Umbilical cord (tissue), 1 donor: ENCODE measurements at regions not wholly inside any gene's neighbourhood (a gene's known extent, or its start where the extent isn't known, plus 50 kb on each side); places are given as distances from the start of the nearest gene placed in this dataset.
"Not testable (repeated sequence)": the region's sequence is repeated elsewhere in the genome, so short reads cannot be mapped to it uniquely, and the experiment has no call there.

Experiments used
- DNase-seq: peaks from one replicate; pipeline ENCODE4 v3.0.0-alpha.2; 2015; ENCODE audit warnings: low spot score

DNA sequence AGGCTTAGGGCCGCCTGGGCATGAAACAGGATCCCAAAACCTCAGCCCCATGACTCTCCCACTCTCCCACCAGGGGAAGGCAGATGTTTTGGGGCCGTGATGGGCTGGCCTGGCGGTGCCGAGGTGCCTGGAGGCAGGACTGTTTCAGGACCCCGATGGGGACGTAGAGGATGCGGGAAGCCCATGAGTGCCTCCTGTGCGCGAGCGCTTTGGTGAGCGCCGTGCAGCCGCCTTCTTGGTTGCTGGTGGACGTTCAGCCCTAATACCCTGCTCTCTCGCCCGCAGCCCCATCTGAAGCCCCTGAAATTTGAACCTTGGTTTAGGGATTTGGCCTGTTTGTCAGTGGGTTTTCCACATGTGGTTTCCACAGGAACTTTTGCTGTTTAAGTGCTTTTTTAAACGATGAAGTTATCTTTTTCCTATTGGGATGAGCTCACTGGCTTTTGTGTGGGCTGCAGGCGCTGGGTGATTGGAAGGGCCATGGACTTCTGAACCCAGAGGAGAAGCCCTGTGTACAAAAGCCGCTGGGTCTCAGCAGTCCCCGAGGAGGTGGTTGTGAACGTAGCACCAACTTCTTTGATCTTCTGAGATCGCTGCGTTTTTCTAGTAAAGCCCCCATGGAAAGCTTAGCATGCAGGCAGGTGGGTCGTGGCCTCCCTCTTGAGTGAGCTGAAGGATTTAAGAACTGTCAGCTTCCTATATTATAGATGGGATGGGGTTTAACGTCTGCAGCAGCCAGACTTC is 145.7 kb downstream of the NPIPB11 start:
- not testable (repeated sequence) for DNase-seq

DNA sequence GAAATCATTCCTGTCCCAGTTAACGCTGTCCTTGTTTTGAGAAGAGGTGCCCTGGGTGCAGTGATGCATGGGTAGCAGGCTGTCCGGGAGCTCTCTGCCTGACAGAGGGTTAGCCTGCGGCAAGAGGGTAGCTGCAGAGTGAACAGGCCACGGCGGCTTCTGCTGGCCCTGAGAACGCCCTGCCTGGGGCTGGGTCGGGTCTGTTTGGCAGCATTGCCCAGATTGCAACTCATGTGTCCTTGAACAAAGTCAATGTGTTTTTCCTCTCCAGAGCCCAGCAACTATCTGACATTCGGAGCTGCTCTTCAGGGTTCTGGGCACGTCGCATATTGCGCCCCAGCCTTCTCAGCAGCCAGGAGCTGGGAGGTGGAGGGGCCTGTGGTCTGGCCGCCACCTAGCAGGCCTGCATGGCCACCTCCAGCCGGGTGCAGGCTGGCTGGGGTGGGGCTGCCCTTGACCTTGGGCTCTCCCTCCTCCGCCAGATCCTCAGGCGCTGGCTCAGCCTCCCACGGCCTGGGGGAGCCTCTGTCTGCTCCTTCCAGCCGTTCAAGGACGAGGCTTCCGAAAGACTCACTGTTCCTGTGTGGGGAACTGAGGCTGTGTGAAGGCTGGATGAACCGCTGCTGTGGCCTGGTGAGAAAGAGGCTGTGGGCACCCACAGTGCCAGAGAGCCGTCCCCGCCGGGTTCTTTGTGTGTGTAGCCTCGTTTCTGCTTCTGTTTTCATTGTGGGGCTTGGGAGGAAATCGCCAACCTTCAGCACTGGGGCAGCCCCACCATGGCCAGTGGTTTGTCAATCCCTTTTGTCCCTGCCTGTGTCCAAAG is 146.7 kb downstream of the NPIPB11 start:
- DNase-seq, result not testable (repeated sequence)

DNA sequence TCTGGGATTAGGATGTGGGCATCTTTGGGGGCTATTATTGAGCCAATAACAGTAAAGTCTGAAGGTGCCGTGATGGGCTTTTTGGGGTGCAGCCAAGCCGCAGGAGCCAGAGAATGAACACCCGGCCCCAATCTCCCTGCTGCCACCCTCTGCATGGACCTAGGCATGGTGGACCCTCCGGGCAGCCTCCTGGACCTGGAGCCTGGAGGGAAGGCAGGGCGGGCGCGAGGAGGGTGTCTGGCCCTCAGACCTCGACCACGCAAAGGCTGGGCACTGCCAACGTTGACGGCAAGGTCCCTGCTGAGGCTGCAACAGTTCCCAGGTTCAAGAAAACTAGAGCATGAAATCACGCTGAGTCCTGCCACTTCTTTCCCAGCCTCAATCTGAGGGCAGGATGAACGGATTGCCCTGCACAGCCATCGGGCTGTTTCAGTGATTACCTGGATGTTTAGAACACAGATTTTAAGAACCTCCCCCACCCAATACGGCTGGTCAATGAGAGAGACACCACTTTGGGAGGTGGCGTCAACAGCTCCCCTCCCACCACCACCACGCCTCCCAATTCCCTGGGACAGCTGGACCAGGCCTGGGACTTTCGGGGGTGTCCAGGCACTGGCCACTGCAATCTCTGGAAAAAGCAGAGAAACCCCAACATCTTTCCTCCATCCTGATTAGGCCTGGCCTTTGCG is 147.4 kb downstream of the NPIPB11 start:
- DNase-seq, result not testable (repeated sequence)

DNA sequence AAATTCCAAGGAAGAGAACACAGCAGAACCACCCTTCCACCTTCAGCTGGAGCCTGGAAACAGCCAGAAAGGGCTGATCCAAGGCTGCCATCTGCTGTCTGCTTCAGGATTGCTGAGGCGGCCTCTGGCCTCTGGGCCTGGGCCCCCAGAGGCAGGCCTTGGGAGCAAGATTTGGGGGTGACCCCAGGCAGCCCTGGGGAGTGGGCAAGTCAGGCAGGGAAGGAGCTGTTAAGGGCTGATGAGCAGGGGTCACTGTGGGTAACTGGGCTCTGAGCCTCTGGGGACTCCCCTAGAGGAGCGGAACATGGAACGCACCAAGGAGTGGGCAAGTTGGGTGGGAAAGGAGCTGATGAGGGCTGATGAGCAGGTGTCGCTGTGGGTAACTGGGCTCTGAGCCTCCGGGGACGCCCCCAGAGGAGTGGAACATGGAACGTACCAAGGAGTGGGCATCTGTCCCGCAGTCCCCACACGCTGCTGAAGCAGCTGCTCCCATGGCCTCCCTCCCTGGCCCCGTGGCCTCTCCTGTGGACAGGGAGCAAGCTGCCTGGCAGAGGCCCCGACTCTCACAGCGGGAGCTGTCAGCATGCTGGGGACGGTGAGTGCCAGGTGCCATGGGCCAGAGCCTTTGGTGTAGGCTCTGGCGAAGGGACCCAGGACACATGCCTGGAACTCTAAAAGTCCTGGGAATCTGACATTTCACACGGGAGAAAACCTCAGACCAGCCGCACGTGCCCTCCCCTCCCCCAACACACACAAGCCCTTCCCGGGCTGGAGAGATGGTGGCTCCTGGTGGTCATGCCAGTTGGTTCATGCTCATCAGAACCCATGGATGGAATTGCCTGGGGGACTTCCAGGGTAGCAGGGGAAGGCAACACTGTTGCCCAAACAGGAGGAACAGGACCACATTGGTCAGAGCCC is 148.8 kb downstream of the NPIPB11 start:
- not testable (repeated sequence) for DNase-seq

DNA sequence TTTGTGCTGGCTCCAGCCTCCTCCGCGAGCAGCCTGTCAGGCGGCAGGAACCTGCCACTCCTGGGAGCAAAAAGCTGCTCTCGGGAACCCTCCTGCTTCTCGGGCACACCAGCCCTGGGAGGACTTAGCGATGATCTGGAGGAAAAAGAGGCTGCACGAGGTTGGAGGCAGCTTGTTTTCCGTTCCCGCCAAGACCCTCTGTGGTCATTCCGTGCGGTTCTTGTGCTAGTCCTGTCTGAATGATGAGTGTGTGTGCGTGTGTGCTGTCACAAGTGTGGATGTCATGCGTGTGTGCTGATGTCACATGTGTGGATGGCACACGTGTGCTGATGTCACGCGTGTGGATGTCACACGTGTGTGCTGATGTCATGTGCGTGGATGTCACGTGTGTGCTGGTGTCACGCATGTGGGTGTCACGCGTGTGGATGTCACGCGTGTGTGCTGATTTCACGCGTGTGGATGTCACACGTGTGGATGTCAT is 150.0 kb downstream of the NPIPB11 start:
- no peak for DNase-seq

DNA sequence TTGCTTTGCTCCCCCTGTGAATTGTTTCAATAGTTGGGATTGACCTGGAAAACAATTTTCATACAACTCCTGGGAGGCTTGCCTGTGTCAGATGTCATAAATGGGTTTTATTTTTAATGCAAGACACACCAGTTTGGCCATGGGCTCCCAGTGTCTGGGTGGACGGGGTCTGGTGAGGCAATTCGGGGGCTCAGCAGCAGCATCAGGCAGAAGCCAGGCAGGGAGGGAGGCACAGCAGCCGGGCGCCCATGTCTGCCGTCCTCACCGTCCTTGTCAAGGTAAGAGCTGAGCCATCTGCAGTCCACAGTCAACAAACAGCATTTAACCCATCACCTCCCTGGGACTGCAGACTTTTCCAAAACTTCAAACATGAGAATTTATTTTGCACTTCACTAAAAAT is 150.6 kb downstream of the NPIPB11 start:
- not testable (repeated sequence) for DNase-seq

DNA sequence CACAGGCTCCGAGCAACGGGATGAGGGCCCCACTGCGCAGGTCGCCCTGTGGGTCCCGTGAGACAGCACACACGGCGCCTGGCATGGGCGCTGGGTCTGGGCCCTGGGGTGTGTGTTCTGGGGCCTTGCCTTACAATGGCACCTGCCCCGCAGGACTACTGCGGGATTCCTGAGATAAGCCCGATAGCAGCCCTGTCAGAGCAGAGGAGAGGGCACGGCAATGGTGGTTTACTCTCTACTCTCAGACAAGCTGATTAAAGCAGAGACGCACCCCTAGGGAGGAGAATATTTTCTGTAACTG is 151.1 kb downstream of the NPIPB11 start:
- DNase-seq, result not testable (repeated sequence)

DNA sequence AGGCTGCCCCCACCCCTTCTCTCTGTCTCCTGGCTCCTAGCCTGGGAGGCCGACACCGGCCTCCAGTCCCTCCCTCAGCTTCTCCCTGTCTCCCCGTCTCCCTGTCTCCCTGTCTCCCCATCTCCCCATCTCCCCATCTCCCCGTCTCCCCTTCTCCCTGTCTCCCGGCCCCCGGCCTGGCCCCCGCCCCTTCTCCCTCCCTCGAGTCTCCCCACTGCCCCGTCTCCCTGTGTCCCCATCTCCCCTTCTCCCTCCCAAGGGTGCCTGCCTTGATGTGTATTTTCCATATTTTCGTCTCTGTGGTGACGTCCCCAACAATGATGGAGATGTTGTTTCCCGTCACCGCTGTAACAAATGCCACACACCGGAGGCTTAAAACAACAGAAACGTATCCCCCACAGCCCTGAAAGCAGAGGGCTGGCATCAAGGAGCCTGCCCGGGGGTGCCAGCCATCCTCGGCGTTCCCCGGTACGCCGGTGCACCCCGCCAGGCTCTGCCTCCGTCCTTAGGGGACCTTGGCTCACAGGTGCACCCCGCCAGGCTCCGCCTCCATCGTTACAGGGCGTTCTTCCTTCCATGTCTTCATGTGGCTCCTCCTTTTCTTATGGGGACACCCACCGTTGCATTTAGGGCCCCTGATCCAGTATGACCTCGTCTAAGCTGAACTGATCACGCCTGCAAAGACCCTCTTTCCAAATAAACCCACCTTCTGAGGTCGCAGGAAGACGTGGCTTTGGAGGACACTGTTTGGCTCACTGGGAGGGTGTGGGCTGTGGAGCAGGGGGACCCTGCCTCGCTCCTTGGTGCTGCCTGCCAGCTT is 151.6 kb downstream of the NPIPB11 start:
- no peak for DNase-seq

DNA sequence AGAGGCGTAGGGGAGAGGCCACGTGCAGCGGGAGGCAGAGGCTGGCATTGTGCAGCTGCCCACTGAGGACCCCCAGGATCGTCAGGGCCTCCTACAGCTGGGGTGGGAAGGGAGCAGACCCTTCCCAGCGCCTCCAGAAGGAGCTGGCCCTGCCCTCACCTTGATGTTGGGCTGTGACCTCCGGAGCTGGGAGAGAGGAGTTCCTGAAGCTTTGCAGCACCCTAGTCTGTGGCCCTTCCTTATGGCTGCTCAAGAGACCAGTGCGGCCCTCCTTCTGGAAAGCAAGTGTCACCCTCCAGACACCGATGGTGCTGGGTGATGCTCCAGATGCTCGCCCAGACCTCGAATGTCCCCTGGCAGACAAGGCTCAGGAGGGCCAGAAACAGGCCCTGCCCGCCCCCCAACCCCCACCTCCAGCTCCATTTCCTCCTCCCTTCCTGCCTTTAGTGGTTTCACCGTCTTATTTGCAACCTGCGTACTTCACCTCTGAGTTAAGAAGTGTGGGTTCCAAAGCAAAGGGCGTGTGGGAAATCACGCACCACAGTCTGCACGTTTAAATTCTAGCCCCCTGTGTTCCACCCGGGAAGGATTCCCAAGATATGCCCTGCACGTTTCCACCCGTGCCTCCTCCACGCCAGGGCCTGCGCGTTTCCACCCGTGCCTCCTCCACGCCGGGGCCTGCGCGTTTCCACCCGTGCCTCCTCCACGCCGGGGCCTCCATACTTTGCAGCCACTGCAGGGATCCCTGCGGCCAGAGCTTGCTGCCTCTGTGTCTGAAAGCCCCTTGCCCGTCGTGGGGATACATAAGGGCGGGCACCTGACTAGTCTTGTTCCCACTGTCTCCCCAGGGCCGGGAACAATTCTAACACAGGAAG is 152.6 kb downstream of the NPIPB11 start:
- DNase-seq, result not testable (repeated sequence)

DNA sequence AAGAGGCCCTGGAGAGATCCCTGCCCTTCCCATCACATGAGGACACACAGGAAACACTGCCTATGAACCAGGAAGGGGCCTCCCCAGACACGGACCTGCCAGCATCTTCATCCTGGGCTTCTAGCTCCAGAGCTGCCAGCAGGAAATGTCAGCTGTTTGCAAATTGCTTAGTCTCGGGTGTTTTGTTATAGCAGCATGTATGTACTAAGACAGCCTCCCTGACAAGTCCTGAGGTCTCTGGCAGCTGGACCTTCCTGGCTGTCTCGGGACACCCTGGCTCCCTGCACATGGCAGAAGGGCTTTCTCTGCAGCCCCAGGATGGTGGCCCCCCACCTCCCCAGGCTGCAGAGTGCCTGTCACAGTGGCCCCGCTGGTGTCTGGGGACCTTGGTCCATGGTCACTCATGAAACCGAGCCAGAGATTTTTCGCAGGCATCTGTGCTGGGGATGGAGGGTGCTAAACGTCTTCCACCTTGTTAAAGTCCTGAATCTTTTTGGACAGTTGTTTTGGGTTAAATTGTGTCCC is 153.4 kb downstream of the NPIPB11 start:
- not testable (repeated sequence) for DNase-seq

DNA sequence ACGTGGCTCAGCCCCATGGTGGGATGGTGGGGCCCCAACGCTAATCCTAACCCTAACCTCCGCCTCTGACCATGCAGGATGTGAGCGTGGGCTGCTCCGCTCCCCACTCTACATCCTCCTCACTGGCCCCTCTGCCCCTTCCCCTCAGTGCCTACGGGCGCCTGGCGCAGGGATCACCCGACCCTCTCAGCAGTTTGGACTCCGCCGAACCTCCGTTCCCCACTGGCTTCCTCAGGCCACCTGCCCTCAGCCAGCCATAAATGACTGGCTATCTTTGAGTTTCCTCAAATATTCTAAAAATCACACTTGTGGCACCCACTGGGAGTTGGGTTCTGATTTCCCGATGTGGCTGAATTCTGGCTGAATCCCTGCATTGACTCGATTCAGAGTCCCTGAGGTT is 154.2 kb downstream of the NPIPB11 start:
- not testable (repeated sequence) for DNase-seq

DNA sequence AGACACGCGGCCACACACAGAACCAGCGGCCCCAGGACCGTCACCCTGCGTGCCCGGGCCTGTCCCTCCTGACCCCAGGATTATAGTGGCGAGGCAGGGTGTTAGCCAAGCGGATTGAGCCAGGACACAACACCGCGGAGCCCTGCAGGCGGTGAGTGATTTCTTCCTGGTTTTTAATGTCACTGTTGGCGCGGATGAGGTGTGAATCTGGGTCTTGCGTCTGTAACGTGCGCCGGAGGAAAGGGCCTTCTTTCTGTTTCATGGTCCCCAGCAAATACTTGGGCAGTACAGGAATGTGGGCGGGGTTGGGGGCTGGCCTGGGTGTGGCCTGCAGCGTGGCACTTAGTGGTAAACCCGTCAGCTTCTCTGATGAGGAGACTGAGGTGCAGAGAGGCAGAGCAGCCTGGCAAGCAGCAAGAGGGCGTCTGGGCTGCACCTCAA is 154.9 kb downstream of the NPIPB11 start:
- not testable (repeated sequence) for DNase-seq

DNA sequence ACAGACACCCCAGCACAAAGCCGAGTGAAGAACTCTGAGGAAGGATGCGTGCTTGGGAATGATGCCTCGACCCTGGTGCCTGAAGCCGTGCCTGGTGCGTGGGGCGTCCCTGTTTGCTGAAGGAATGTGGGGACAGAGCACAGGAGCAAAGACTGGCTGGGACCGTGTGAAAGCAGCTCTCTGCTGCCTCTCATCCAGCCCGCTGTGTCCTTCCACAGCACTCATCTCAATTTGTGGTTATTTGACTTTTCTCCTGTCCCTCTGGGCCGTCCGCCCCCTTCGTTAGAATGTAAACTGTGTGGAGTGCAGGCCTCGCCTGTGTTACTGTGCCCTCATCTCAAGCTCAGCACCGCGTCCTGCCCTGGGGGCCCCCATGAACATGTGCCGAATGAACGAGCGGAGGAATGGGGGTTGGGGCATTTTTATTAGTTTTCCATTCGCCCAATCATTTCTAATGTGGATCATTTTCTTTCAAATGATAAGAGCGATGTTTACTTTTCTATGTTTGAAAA is 155.5 kb downstream of the NPIPB11 start:
- DNase-seq, result not testable (repeated sequence)

DNA sequence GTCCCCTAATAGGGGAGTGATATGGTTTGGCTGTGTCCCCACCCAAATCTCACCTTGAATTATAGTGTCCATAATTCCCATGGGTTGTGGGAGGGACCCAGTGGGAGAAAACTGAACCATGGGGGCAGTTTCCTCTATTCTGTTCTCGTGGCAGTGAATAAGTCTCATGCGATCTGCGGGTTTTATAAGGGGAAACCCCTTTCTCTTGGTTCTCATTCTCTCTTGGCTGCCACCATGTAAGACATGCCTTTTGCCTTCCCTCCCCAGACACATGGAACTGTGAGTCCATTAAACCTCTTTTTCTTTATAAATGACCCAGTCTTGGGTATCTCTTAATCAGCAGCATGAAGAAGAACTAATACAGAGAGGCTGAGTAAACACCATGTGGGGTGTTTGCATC is 156.0 kb downstream of the NPIPB11 start:
- DNase-seq, result not testable (repeated sequence)

DNA sequence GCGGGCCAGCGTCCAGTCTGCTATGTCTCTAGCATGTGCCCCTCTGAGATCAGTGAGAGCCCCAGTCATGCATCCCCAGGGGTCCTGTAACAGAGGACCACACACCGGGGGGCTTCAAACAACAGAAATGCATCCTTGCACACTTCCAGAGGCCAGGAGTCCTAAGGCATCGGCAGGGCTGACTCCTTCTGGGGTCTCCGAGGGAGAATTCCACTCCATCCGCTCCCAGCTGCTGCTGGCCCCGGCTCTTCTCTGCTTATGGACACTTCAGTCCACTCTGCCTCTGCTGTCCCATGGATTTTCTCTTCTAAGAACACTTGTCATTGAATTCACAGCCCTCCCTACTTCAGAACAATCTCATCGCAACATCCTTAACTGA is 157.6 kb downstream of the NPIPB11 start:
- not testable (repeated sequence) for DNase-seq

DNA sequence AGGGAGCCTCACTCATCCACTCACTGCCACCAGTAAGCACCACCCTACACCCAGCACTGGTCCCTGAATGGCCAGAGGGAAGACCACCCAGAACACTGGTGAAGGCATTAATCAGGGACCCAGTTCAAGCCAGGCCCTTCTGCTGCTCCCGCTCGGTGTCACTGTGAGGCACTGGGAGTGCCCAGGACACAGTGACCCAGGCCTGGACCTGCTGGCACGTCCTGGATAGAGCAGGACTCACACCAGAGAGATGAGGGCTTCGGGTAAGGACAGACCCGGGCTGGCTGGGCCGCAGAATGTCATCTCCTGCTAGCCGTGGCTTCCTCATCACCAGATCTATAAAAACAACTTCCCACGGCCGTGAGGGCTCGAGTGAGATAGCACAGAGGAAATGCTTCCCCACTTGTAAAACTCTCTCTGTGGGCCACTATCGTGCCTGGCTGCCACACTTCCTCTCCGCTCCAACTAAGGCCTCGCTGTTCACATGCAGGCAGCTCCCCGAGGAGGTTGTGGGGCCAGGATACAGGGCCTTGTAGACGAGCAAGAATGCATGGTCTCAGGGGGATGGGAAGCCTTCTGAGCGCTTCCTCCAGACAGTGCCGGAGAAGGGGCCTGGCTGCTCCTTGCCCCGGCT is 158.1 kb downstream of the NPIPB11 start:
- peak; percentile 63 for DNase-seq

DNA sequence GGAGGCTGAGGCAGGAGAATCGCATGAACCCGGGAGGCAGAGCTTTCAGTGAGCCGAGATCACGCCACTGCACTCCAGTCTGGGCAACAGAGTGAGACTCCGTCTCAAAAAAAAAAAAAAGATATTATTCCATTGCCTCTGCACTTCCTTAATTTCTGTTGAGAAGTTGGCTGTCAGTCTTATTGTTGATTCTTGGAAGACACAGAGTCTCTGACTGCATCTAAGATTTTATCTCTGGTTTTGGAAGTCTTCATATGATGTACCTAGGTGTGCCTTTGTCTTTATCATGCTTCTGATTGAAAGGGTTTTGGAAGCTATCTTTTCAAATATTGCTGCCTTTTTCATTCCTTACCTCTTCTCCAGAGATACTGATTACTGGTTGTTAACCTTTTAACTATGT is 160.4 kb downstream of the NPIPB11 start:
- not testable (repeated sequence) for DNase-seq

DNA sequence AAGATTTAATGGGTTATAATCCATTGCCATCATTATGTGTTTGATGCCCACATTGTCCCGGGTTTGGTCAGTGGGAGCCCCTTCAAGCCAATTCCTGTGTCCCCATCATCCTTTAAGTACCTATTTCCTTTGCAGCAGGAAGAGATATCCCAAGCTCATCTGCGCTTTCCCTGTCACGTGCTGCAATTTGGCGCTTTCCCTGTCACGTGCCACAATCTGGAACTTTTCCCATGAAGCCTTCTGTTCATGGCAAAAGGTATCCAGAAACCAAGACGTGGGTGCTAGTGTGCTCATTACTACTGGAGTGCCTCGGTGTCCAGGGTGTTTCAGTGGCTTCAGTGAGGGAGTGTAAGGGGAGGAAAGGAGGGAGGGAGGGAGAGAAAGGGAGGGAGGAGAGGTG is 168.5 kb downstream of the NPIPB11 start:
- DNase-seq, result no peak
